ENCODE measurements at regions not wholly inside any gene's neighbourhood (a gene's known extent, or its start where the extent isn't known, plus 50 kb on each side); places are given as distances from the start of the nearest gene placed in this dataset.

- DNase-seq (ENCODE audit: low spot score) (peak; percentile 50), ATAC-seq (peak; percentile 98)
Measured at GRCh38 chr3:16048435-16049318, 125.8 kb upstream of the GALNT15 start.

GRCh38 chr3:16050641-16051467 lies 123.6 kb upstream of the GALNT15 start:
- DNase-seq (ENCODE audit: low spot score) (no peak), ATAC-seq (peak; percentile 36)

GRCh38 chr3:16051691-16052090 lies 122.8 kb upstream of the GALNT15 start:
- ATAC-seq (no peak), DNase-seq (ENCODE audit: low spot score) (no peak)

GRCh38 chr3:16052964-16053363 lies 121.5 kb upstream of the GALNT15 start:
- no peak for DNase-seq (ENCODE audit: low spot score)
- ATAC-seq = no peak

GRCh38 chr3:16053794-16054193 lies 120.7 kb upstream of the GALNT15 start:
- ATAC-seq (no peak), DNase-seq (ENCODE audit: low spot score) (no peak)

GRCh38 chr3:16055606-16056211 lies 118.8 kb upstream of the GALNT15 start:
- no peak for DNase-seq (ENCODE audit: low spot score)
- ATAC-seq = peak; percentile 75

- ATAC-seq (peak; percentile 34), DNase-seq (ENCODE audit: low spot score) (no peak)
Measured at GRCh38 chr3:16056217-16056616, 118.3 kb upstream of the GALNT15 start.

GRCh38 chr3:16058521-16058920 lies 116.0 kb upstream of the GALNT15 start:
- no peak for DNase-seq (ENCODE audit: low spot score)
- ATAC-seq = no peak

- ATAC-seq (no peak), DNase-seq (ENCODE audit: low spot score) (no peak)
Measured at GRCh38 chr3:16059081-16059537, 115.4 kb upstream of the GALNT15 start.

- DNase-seq (ENCODE audit: low spot score) (no peak), ATAC-seq (no peak)
Measured at GRCh38 chr3:16059711-16060357, 114.6 kb upstream of the GALNT15 start.

- ATAC-seq (peak; percentile 79), DNase-seq (ENCODE audit: low spot score) (peak; percentile 49)
Measured at GRCh38 chr3:16060358-16060852, 114.1 kb upstream of the GALNT15 start.

GRCh38 chr3:16060945-16061344 lies 113.5 kb upstream of the GALNT15 start:
- ATAC-seq (peak; percentile 8), DNase-seq (ENCODE audit: low spot score) (no peak)

- no peak for ATAC-seq
- DNase-seq (ENCODE audit: low spot score) = no peak
Measured at GRCh38 chr3:16061491-16061890, 113.0 kb upstream of the GALNT15 start.

GRCh38 chr3:16063603-16064002 lies 110.9 kb upstream of the GALNT15 start:
- DNase-seq (ENCODE audit: low spot score) = no peak
- no peak for ATAC-seq

- no peak for DNase-seq (ENCODE audit: low spot score)
- ATAC-seq = no peak
Measured at GRCh38 chr3:16064642-16065414, 109.7 kb upstream of the GALNT15 start.

- ATAC-seq = no peak
Measured at GRCh38 chr3:16066545-16066944, 107.9 kb upstream of the GALNT15 start.

GRCh38 chr3:16066975-16067374 lies 107.5 kb upstream of the GALNT15 start:
- no peak for DNase-seq (ENCODE audit: low spot score)
- ATAC-seq = no peak

More at GRCh38 chr3:16066545-16066944, 107.9 kb upstream of the GALNT15 start:
- no peak for DNase-seq (ENCODE audit: low spot score)

GRCh38 chr3:16067837-16068471 lies 106.5 kb upstream of the GALNT15 start:
- no peak for ATAC-seq
- DNase-seq (ENCODE audit: low spot score) = no peak

GRCh38 chr3:16069149-16069922 lies 105.1 kb upstream of the GALNT15 start:
- ATAC-seq (no peak), DNase-seq (ENCODE audit: low spot score) (no peak)
